GM06990 (cell line): ENCODE measurements at regions not wholly inside any gene's neighbourhood (a gene's known extent, or its start where the extent isn't known, plus 50 kb on each side); places are given as distances from the start of the nearest gene placed in this dataset.
"Not testable (repeated sequence)": the region's sequence is repeated elsewhere in the genome, so short reads cannot be mapped to it uniquely, and the experiment has no call there.

Experiments
- DNase-seq: peaks from one replicate; pipeline ENCODE4 v3.0.0-alpha.2; 2011; ENCODE audit not compliant: insufficient read length; ENCODE audit errors: extremely low read depth
- H3K27me3 ChIP-seq: replicated peaks from 2 replicates; pipeline ENCODE4 v1.6.0; 2011; ENCODE audit warnings: low read length; ENCODE audit not compliant: control insufficient read depth, insufficient read depth
- H3K36me3 ChIP-seq: 2 replicates; pipeline ENCODE4 v1.5.1; 2011; ENCODE audit warnings: low read length; ENCODE audit not compliant: control insufficient read depth, insufficient read depth
- H3K4me3 ChIP-seq: replicated peaks from 2 replicates; pipeline ENCODE4 v1.5.1; 2011; ENCODE audit warnings: low read depth, mild to moderate bottlenecking, control low read depth, low read length
- CTCF ChIP-seq: IDR thresholded peaks from 2 replicates; pipeline ENCODE4 v1.5.1; 2011; ENCODE audit warnings: low read length, control low read depth, mild to moderate bottlenecking, inconsistent platforms; ENCODE audit not compliant: insufficient read depth, poor library complexity, severe bottlenecking

GRCh38 chr3:4197670-4198069 lies 105.5 kb upstream of the SETMAR start:
- Histone ChIP-seq H3K4me3 (no peak overlapping the region), H3K36me3 (no peaks in the 10 kb centered on the region), H3K27me3 (no peaks in the 10 kb centered on the region)
- DNase-seq = no peak
- TF ChIP-seq CTCF = no peak

GRCh38 chr3:4198491-4198890 lies 104.7 kb upstream of the SETMAR start:
- TF ChIP-seq CTCF = no peak
- DNase-seq = no peak
- H3K36me3 ChIP-seq = no peaks in the 10 kb centered on the region
- no peak overlapping the region for H3K4me3 ChIP-seq
- H3K27me3 ChIP-seq = no peaks in the 10 kb centered on the region

- H3K36me3 ChIP-seq = not testable (repeated sequence)
Measured at GRCh38 chr3:4204776-4205175, 98.4 kb upstream of the SETMAR start.

GRCh38 chr3:4207672-4208071 lies 95.5 kb upstream of the SETMAR start:
- TF ChIP-seq CTCF = no peak
- H3K36me3 ChIP-seq = no peaks in the 10 kb centered on the region
- H3K27me3 ChIP-seq = no peaks in the 10 kb centered on the region
- DNase-seq = no peak
- H3K4me3 ChIP-seq = no peak overlapping the region

More at GRCh38 chr3:4204776-4205175, 98.4 kb upstream of the SETMAR start:
- DNase-seq, H3K4me3 ChIP-seq, H3K27me3 ChIP-seq: not testable (repeated sequence)

- TF ChIP-seq CTCF = no peak
- H3K27me3 ChIP-seq = no peaks in the 10 kb centered on the region
- H3K36me3 ChIP-seq = no peaks in the 10 kb centered on the region
- no peak for DNase-seq
- H3K4me3 ChIP-seq = no peak overlapping the region
Measured at GRCh38 chr3:4208556-4208955, 94.6 kb upstream of the SETMAR start.

- Histone ChIP-seq H3K36me3 (no peaks in the 10 kb centered on the region), H3K4me3 (no peak overlapping the region), H3K27me3 (no peaks in the 10 kb centered on the region)
- DNase-seq = no peak
- no peak for TF ChIP-seq CTCF
Measured at GRCh38 chr3:4211610-4212009, 91.6 kb upstream of the SETMAR start.

- not testable (repeated sequence) for H3K27me3 ChIP-seq, DNase-seq
Measured at GRCh38 chr3:4213420-4213819, 89.7 kb upstream of the SETMAR start.

GRCh38 chr3:4216974-4217373 lies 86.2 kb upstream of the SETMAR start:
- not testable (repeated sequence) for DNase-seq, H3K27me3 ChIP-seq, H3K4me3 ChIP-seq, H3K36me3 ChIP-seq

More at GRCh38 chr3:4213420-4213819, 89.7 kb upstream of the SETMAR start:
- not testable (repeated sequence) for H3K36me3 ChIP-seq, H3K4me3 ChIP-seq
